ENCODE measurements at regions not wholly inside any gene's neighbourhood (a gene's known extent, or its start where the extent isn't known, plus 50 kb on each side); places are given as distances from the start of the nearest gene placed in this dataset.

- DNase-seq (ENCODE audit: low read depth) = no peak
- TF ChIP-seq CTCF (IDR thresholded peaks at IDR 0.05; ENCODE audit: insufficient read depth, low read depth, low read length, missing control alignments) = no peak
- no peak overlapping the region for H3K4me3 ChIP-seq (ENCODE audit: low read depth, low read length)
Observed at GRCh38 chr4:38563707-38564495, 100.1 kb upstream of the KLF3 start.

GRCh38 chr4:38565271-38566199 lies 98.5 kb upstream of the KLF3 start:
- TF ChIP-seq CTCF (IDR thresholded peaks at IDR 0.05; ENCODE audit: insufficient read depth, low read depth, low read length, missing control alignments) = no peak
- H3K4me3 ChIP-seq (ENCODE audit: low read depth, low read length) = no peak overlapping the region
- no peak for DNase-seq (ENCODE audit: low read depth)

- no peak overlapping the region for H3K4me3 ChIP-seq (ENCODE audit: low read depth, low read length)
- no peak for TF ChIP-seq CTCF (IDR thresholded peaks at IDR 0.05; ENCODE audit: insufficient read depth, low read depth, low read length, missing control alignments)
- DNase-seq (ENCODE audit: low read depth) = no peak
Observed at GRCh38 chr4:38566806-38567398, 97.1 kb upstream of the KLF3 start.

GRCh38 chr4:38567457-38567856 lies 96.5 kb upstream of the KLF3 start:
- TF ChIP-seq CTCF (IDR thresholded peaks at IDR 0.05; ENCODE audit: insufficient read depth, low read depth, low read length, missing control alignments) = no peak
- no peak overlapping the region for H3K4me3 ChIP-seq (ENCODE audit: low read depth, low read length)
- no peak for DNase-seq (ENCODE audit: low read depth)

GRCh38 chr4:38568768-38569167 lies 95.2 kb upstream of the KLF3 start:
- DNase-seq (ENCODE audit: low read depth) = no peak

More at GRCh38 chr4:38568768-38569167, 95.2 kb upstream of the KLF3 start:
- no peak overlapping the region for H3K4me3 ChIP-seq (ENCODE audit: low read depth, low read length)
- TF ChIP-seq CTCF (IDR thresholded peaks at IDR 0.05; ENCODE audit: insufficient read depth, low read depth, low read length, missing control alignments) = no peak
